Dendritic cell treated with granulocyte-macrophage colony-stimulating factor and Interleukin-4, amounts not matched to agents 40 ng/mL and 50 ng/mL, for 4 days (primary cell): ENCODE measurements at regions not wholly inside any gene's neighbourhood (a gene's known extent, or its start where the extent isn't known, plus 50 kb on each side); places are given as distances from the start of the nearest gene placed in this dataset.
A peak's percentile ranks its signal among the peaks of the same experiment; 100 is the strongest.
"Not testable (repeated sequence)": the region's sequence is repeated elsewhere in the genome, so short reads cannot be mapped to it uniquely, and the experiment has no call there.

ENCODE experiments used
- H3K27ac Mint-ChIP-seq: one replicate; pipeline ENCODE4 v1.8.0; 2022; ENCODE audit warnings: mild to moderate bottlenecking, mixed read lengths
- H3K27me3 Mint-ChIP-seq: one replicate; pipeline ENCODE4 v1.8.0; 2022; ENCODE audit warnings: mild to moderate bottlenecking, mixed read lengths
- H3K36me3 Mint-ChIP-seq: one replicate; pipeline ENCODE4 v1.8.0; 2022; ENCODE audit warnings: low read depth, mixed read lengths
- H3K4me1 Mint-ChIP-seq: one replicate; pipeline ENCODE4 v1.8.0; 2022; ENCODE audit warnings: low read depth, mixed read lengths
- H3K4me3 Mint-ChIP-seq: one replicate; pipeline ENCODE4 v1.8.0; 2022; ENCODE audit warnings: mild to moderate bottlenecking, moderate library complexity, mixed read lengths
- H3K9me3 Mint-ChIP-seq: one replicate; pipeline ENCODE4 v1.8.0; 2022; ENCODE audit warnings: mixed read lengths
- intact Hi-C: fragments of 100-400 bp; cut with micrococcal nuclease; formaldehyde crosslinking; loops from one replicate; pipeline ENCODE4 v1.15.0; 2022

- Mint-ChIP-seq H3K4me1 (peaks cover 33% of the 10 kb centered on the region), H3K36me3 (no peaks in the 10 kb centered on the region), H3K27me3 (peaks cover 2% of the 10 kb centered on the region), H3K9me3 (no peaks in the 10 kb centered on the region), H3K27ac (peak overlapping the region; percentile 18), H3K4me3 (peak overlapping the region; percentile 59)
- intact Hi-C loops: no loop called here
Measured at GRCh38 chrX:1027133-1027532, 185.3 kb downstream of the CRLF2 start.

DNA sequence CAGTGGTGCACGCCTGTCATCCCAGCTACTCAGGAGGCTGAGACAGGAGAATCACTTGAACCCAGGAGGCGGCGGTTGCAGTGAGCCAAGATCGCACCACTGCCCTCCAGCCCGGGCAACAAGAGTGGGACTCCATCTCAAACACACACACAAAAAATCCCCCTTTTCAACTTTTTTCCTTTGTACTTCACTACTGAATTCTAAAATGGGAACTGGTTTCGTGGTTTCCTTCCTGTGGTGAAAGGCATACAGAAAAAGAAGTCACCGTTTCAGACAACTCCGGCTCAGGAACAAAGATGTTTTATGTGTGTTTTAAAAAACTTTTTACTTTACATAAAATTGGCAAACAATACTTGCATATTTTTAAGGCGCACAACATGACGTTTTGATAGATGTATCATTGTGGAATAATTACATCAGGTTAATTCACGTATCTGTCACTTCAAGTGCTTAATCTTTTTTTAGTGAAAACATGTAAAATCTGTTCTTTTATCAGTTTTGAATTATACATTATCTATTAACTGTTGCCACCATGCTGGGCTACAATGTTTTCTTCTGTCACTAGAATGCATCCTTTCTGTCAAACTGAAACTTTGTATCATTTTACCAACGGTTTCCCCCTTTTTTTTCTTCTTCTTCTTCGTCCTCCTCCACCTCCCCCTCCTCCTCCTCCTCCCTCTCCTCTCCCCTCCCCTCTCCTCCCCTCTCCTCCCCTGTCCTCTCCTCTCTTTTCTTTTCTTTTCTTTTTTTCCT lies 186.0 kb downstream of the CRLF2 start:
- H3K27ac Mint-ChIP-seq: peak overlapping the region; percentile 18
- intact Hi-C loops: no loop called here
- no peaks in the 10 kb centered on the region for H3K9me3 Mint-ChIP-seq
- peaks cover 33% of the 10 kb centered on the region for H3K4me1 Mint-ChIP-seq
- H3K36me3 Mint-ChIP-seq: no peaks in the 10 kb centered on the region
- peaks cover 2% of the 10 kb centered on the region for H3K27me3 Mint-ChIP-seq
- peak overlapping the region; percentile 59 for H3K4me3 Mint-ChIP-seq

DNA sequence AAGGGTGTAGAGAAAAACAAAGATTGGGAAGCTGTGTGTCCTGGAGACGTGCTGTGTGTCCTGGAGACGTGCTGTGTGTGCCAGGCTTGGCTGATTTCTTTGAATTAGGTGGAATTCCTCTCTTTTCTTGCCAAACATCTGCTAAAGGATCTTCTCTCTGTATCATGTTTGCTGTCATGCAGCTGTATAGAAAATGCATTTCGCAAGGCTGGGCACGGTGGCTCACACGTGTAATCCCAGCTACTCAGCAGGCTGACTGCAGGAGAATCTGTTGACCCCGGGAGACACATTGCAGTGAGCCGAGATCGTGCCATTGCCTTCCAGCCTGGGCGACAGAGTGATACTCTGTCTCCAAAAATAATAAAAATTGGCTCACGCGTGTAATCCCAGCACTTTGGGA lies 187.0 kb downstream of the CRLF2 start:
- no peaks in the 10 kb centered on the region for H3K9me3 Mint-ChIP-seq
- intact Hi-C loops: no loop called here
- no peak overlapping the region for H3K4me3 Mint-ChIP-seq
- H3K36me3 Mint-ChIP-seq: no peaks in the 10 kb centered on the region
- peaks cover 2% of the 10 kb centered on the region for H3K27me3 Mint-ChIP-seq
- peaks cover 28% of the 10 kb centered on the region for H3K4me1 Mint-ChIP-seq
- H3K27ac Mint-ChIP-seq: no peak overlapping the region

GRCh38 chrX:1023676-1024075 lies 188.8 kb downstream of the CRLF2 start:
- Mint-ChIP-seq H3K27me3 (peaks cover 2% of the 10 kb centered on the region), H3K27ac (no peak overlapping the region), H3K36me3 (no peaks in the 10 kb centered on the region), H3K4me3 (no peak overlapping the region), H3K9me3 (no peaks in the 10 kb centered on the region), H3K4me1 (peaks cover 28% of the 10 kb centered on the region)
- intact Hi-C loops: no loop called here

- H3K27ac Mint-ChIP-seq, H3K27me3 Mint-ChIP-seq, H3K36me3 Mint-ChIP-seq, H3K4me3 Mint-ChIP-seq, H3K9me3 Mint-ChIP-seq, intact Hi-C loops: not testable (repeated sequence)
- H3K4me1 Mint-ChIP-seq: peaks cover 11% of the 10 kb centered on the region
Measured at GRCh38 chrX:1021314-1021993, 191.0 kb downstream of the CRLF2 start.

DNA sequence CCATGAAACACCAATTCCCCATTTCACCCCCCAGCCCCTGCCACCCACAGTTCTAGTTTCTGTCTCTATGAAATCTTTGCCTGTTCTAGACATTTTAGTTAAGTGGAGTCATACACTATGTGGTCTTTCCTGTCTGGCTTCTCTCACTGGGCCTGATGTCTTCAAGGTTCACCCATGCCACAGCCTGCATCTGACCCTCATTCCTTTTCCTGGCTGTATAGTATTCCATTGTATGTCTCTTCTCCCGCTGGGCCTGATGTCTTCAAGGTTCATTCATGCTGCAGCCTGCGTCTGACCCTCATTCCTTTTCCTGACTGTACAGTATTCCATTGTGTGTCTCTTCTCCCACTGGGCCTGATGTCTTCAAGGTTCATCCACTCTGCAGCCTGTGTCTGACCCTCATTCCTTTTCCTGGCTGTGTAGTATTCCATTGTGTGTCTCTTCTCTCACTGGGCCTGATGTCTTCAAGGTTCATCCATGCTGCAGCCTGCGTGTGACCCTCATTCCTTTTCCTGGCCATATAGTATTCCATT lies 191.7 kb downstream of the CRLF2 start:
- Mint-ChIP-seq H3K9me3 (no peaks in the 10 kb centered on the region), H3K27ac (no peak overlapping the region), H3K4me1 (peaks cover 11% of the 10 kb centered on the region), H3K4me3 (no peak overlapping the region), H3K36me3 (no peaks in the 10 kb centered on the region), H3K27me3 (no peaks in the 10 kb centered on the region)
- intact Hi-C loops: no loop called here

- H3K4me1 Mint-ChIP-seq, H3K4me3 Mint-ChIP-seq, H3K27me3 Mint-ChIP-seq, intact Hi-C loops, H3K27ac Mint-ChIP-seq, H3K9me3 Mint-ChIP-seq, H3K36me3 Mint-ChIP-seq: not testable (repeated sequence)
Measured at GRCh38 chrX:1016926-1017325, 195.5 kb downstream of the CRLF2 start.

DNA sequence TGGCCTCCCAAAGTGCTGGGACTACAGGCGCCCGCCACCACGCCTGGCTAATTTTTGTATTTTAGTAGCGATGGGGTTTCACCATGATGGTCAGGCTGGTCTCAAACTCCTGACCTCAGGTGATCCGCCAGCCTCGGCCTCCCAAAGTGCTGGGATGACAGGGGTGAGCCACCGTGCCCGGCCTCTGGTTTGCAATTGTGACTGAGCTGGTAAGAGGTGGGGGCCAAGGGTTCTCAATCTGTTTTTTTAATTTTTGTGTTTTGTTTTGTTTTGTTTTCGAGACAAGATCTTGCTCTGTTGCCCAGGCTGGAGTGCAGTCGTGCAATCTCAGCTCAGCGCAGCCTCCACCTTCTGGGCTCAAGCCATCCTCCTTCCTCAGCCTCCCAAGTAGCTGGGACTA lies 196.2 kb downstream of the CRLF2 start:
- H3K27me3 Mint-ChIP-seq, intact Hi-C loops, H3K9me3 Mint-ChIP-seq, H3K36me3 Mint-ChIP-seq, H3K4me3 Mint-ChIP-seq, H3K4me1 Mint-ChIP-seq, H3K27ac Mint-ChIP-seq: not testable (repeated sequence)

- no peaks in the 10 kb centered on the region for H3K4me1 Mint-ChIP-seq
- no peak overlapping the region for H3K4me3 Mint-ChIP-seq
- H3K27ac Mint-ChIP-seq: no peak overlapping the region
- H3K27me3 Mint-ChIP-seq: no peaks in the 10 kb centered on the region
- H3K36me3 Mint-ChIP-seq: no peaks in the 10 kb centered on the region
- intact Hi-C loops: no loop called here
- H3K9me3 Mint-ChIP-seq: no peaks in the 10 kb centered on the region
Measured at GRCh38 chrX:1012678-1013300, 199.7 kb downstream of the CRLF2 start.

GRCh38 chrX:1011691-1012283 lies 200.7 kb downstream of the CRLF2 start:
- intact Hi-C loops: no loop called here
- Mint-ChIP-seq H3K27ac (no peak overlapping the region), H3K27me3 (no peaks in the 10 kb centered on the region), H3K4me3 (no peak overlapping the region), H3K36me3 (no peaks in the 10 kb centered on the region), H3K4me1 (no peaks in the 10 kb centered on the region), H3K9me3 (no peaks in the 10 kb centered on the region)

- no peak overlapping the region for H3K27ac Mint-ChIP-seq
- intact Hi-C loops: no loop called here
- no peaks in the 10 kb centered on the region for H3K36me3 Mint-ChIP-seq
- no peak overlapping the region for H3K4me3 Mint-ChIP-seq
- no peaks in the 10 kb centered on the region for H3K4me1 Mint-ChIP-seq
- H3K27me3 Mint-ChIP-seq: no peaks in the 10 kb centered on the region
- no peaks in the 10 kb centered on the region for H3K9me3 Mint-ChIP-seq
Measured at GRCh38 chrX:1009771-1010170, 202.7 kb downstream of the CRLF2 start.

GRCh38 chrX:1006156-1006730 lies 206.2 kb downstream of the CRLF2 start:
- H3K9me3 Mint-ChIP-seq: no peaks in the 10 kb centered on the region
- no peak overlapping the region for H3K4me3 Mint-ChIP-seq
- no peaks in the 10 kb centered on the region for H3K4me1 Mint-ChIP-seq
- intact Hi-C loops: no loop called here
- no peaks in the 10 kb centered on the region for H3K27me3 Mint-ChIP-seq
- no peak overlapping the region for H3K27ac Mint-ChIP-seq
- H3K36me3 Mint-ChIP-seq: no peaks in the 10 kb centered on the region

DNA sequence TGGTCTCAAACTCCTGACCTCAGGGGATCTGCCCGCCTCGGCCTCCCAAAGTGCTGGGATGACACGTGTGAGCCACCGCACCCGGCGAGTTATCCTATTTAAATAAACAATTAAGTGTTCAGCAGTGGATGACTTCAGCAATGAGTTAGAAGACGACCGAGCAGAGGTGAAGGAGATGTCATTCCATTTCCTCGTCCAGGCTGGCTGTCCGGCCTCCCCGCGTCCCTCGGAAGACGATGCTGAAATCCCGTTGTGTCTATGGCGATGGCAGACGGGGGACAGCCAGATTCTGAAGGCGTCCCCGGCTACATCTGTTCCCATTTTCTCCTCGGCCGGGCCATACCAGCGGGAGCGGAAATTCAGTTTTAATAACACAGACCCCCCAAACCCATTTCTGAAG lies 209.8 kb downstream of the CRLF2 start:
- H3K9me3 Mint-ChIP-seq: no peaks in the 10 kb centered on the region
- no peaks in the 10 kb centered on the region for H3K36me3 Mint-ChIP-seq
- H3K4me1 Mint-ChIP-seq: no peaks in the 10 kb centered on the region
- intact Hi-C loops: no loop called here
- H3K27me3 Mint-ChIP-seq: no peaks in the 10 kb centered on the region
- no peak overlapping the region for H3K4me3 Mint-ChIP-seq
- no peak overlapping the region for H3K27ac Mint-ChIP-seq

- no peaks in the 10 kb centered on the region for H3K9me3 Mint-ChIP-seq
- intact Hi-C loops: no loop called here
- no peaks in the 10 kb centered on the region for H3K4me1 Mint-ChIP-seq
- no peak overlapping the region for H3K4me3 Mint-ChIP-seq
- no peaks in the 10 kb centered on the region for H3K36me3 Mint-ChIP-seq
- no peaks in the 10 kb centered on the region for H3K27me3 Mint-ChIP-seq
- H3K27ac Mint-ChIP-seq: no peak overlapping the region
Measured at GRCh38 chrX:997631-998137, 214.8 kb downstream of the CRLF2 start.
